Calu3 (cell line): ENCODE measurements at regions not wholly inside any gene's neighbourhood (a gene's known extent, or its start where the extent isn't known, plus 50 kb on each side); places are given as distances from the start of the nearest gene placed in this dataset.

Experiments
- BruUV-seq: library from RNA; stranded (reverse); fragments of 400-500 nt; replicated peaks from 2 replicates; lab custom pipeline; 2021; lab: Mats Ljungman, UMichigan
- CTCF ChIA-PET: fragments of 300-600 bp; sonication (Branson Sonifier 250); formaldehyde crosslinking; loops from one replicate; lab custom pipeline; 2022; ENCODE audit warnings: antibody characterized with exemption; lab: Charles Lee
- DNase-seq: peaks from one replicate; pipeline ENCODE4 v3.0.0; 2022
- H3K27ac Mint-ChIP-seq: one replicate; pipeline ENCODE4 v1.8.0; 2022; ENCODE audit warnings: mixed read lengths; ENCODE audit not compliant: unreplicated experiment
- H3K27me3 Mint-ChIP-seq: one replicate; pipeline ENCODE4 v1.8.0; 2022; ENCODE audit warnings: mixed read lengths; ENCODE audit not compliant: unreplicated experiment
- H3K36me3 Mint-ChIP-seq: one replicate; pipeline ENCODE4 v1.8.0; 2022; ENCODE audit warnings: mild to moderate bottlenecking, moderate library complexity, mixed read lengths; ENCODE audit not compliant: insufficient read depth, unreplicated experiment
- H3K4me1 Mint-ChIP-seq: one replicate; pipeline ENCODE4 v1.8.0; 2022; ENCODE audit warnings: mild to moderate bottlenecking, low read depth, mixed read lengths; ENCODE audit not compliant: unreplicated experiment
- H3K4me3 Mint-ChIP-seq: one replicate; pipeline ENCODE4 v1.8.0; 2022; ENCODE audit warnings: mild to moderate bottlenecking, low read depth, moderate library complexity, mixed read lengths; ENCODE audit not compliant: unreplicated experiment
- H3K9me3 Mint-ChIP-seq: one replicate; pipeline ENCODE4 v1.8.0; 2022; ENCODE audit warnings: low read depth, mixed read lengths; ENCODE audit not compliant: unreplicated experiment
- CTCF ChIP-seq: fragments of 200-600 bp; IDR thresholded peaks from one replicate; pipeline ENCODE4 v1.8.0; 2022; ENCODE audit warnings: antibody characterized with exemption; ENCODE audit not compliant: unreplicated experiment
- intact Hi-C: fragments of 100-400 bp; cut with micrococcal nuclease; formaldehyde crosslinking; loops from one replicate; pipeline ENCODE4 v1.10.0; 2022; ENCODE audit not compliant: unreplicated experiment

GRCh38 chr16:73252446-73252845 lies 204.5 kb upstream of the ZFHX3 start:
- no peak for TF ChIP-seq CTCF
- no peaks in the 10 kb centered on the region for H3K4me1 Mint-ChIP-seq
- H3K27ac Mint-ChIP-seq, result no peak overlapping the region
- no peaks in the 10 kb centered on the region for H3K9me3 Mint-ChIP-seq
- H3K27me3 Mint-ChIP-seq, result no peaks in the 10 kb centered on the region
- CTCF ChIA-PET, result interaction anchor here (0.8 kb wide), 1 partner anchor 392 kb away, joined by 8 read pairs; no protein-coding TSS in a partner anchor
- no peak for DNase-seq
- H3K4me3 Mint-ChIP-seq, result no peak overlapping the region
- intact Hi-C loops, result no loop called here
- no TSS peak for BruUV-seq
- H3K36me3 Mint-ChIP-seq, result no peaks in the 10 kb centered on the region

- no peak for DNase-seq
- H3K9me3 Mint-ChIP-seq, result no peaks in the 10 kb centered on the region
- CTCF ChIA-PET, result interaction anchor here (0.8 kb wide), 1 partner anchor 391 kb away, joined by 8 read pairs; no protein-coding TSS in a partner anchor
- H3K27me3 Mint-ChIP-seq, result no peaks in the 10 kb centered on the region
- H3K4me3 Mint-ChIP-seq, result no peak overlapping the region
- intact Hi-C loops, result no loop called here
- no peak overlapping the region for H3K27ac Mint-ChIP-seq
- no TSS peak for BruUV-seq
- no peak for TF ChIP-seq CTCF
- no peaks in the 10 kb centered on the region for H3K36me3 Mint-ChIP-seq
- H3K4me1 Mint-ChIP-seq, result no peaks in the 10 kb centered on the region
These were observed 203.7 kb upstream of the ZFHX3 start for GRCh38 chr16:73251608-73252007.

GRCh38 chr16:73248316-73248715 lies 200.4 kb upstream of the ZFHX3 start:
- intact Hi-C loops, result no loop called here
- CTCF ChIA-PET, result no interaction called here
- no TSS peak for BruUV-seq

GRCh38 chr16:73240920-73241319 lies 193.0 kb upstream of the ZFHX3 start:
- intact Hi-C loops, result no loop called here
- TF ChIP-seq CTCF, result no peak
- Mint-ChIP-seq H3K4me3 (no peak overlapping the region), H3K27ac (no peak overlapping the region), H3K27me3 (peaks cover 72% of the 10 kb centered on the region), H3K9me3 (no peaks in the 10 kb centered on the region), H3K4me1 (no peaks in the 10 kb centered on the region), H3K36me3 (no peaks in the 10 kb centered on the region)
- CTCF ChIA-PET, result no interaction called here
- DNase-seq, result no peak
- BruUV-seq, result no TSS peak

More at GRCh38 chr16:73248316-73248715, 200.4 kb upstream of the ZFHX3 start:
- no peak overlapping the region for H3K27ac Mint-ChIP-seq
- no peaks in the 10 kb centered on the region for H3K4me1 Mint-ChIP-seq
- no peak overlapping the region for H3K4me3 Mint-ChIP-seq
- H3K9me3 Mint-ChIP-seq, result no peaks in the 10 kb centered on the region
- DNase-seq, result no peak
- peaks cover 24% of the 10 kb centered on the region for H3K27me3 Mint-ChIP-seq
- no peaks in the 10 kb centered on the region for H3K36me3 Mint-ChIP-seq
- TF ChIP-seq CTCF, result no peak
